ENCODE measurements at regions not wholly inside any gene's neighbourhood (a gene's known extent, or its start where the extent isn't known, plus 50 kb on each side); places are given as distances from the start of the nearest gene placed in this dataset.

DNA sequence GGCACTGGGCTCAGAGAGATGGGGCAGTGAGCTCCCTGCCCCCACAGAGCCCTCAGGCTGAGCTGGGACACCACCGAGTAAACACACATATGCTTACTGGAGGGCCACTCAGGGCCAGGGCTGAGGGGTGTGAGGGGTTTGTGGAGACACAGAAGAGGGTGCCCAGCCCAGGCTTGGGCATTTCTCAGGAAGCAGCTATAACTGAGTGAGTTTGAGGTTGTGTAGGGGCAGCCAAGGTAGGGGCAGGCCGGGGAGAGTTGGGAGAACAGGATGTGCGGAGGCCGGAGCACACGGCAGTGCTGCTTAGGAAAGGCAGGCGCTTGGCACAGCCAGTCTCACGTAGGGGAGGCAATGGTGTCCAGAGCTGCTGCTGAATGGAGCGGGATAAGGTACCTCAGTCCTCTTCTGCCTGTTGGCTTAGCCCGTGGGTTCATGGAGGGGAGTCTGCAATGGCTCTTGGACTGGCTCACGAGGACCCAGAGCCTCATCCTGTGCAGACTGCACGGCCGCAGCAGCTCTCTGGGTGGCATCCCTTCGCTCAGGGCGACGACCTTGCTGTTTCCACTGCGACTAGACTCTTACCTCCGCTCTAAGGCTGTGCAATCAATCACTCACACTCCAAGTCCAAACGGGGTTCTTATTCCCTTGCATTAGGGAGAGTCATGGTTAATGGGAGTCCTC lies 466.1 kb upstream of the HS6ST1 start (continued):
- TF ChIP-seq, protein P1, sequence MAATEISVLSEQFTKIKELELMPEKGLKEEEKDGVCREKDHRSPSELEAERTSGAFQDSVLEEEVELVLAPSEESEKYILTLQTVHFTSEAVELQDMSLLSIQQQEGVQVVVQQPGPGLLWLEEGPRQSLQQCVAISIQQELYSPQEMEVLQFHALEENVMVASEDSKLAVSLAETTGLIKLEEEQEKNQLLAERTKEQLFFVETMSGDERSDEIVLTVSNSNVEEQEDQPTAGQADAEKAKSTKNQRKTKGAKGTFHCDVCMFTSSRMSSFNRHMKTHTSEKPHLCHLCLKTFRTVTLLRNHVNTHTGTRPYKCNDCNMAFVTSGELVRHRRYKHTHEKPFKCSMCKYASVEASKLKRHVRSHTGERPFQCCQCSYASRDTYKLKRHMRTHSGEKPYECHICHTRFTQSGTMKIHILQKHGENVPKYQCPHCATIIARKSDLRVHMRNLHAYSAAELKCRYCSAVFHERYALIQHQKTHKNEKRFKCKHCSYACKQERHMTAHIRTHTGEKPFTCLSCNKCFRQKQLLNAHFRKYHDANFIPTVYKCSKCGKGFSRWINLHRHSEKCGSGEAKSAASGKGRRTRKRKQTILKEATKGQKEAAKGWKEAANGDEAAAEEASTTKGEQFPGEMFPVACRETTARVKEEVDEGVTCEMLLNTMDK (IDR thresholded peaks at IDR 0.05; ENCODE audit: borderline replicate concordance, insufficient read depth, low read depth, low read length, poor library complexity, severe bottlenecking): no peak
- no peak for TF ChIP-seq ARID1B (IDR thresholded peaks at IDR 0.05)
- TF ChIP-seq, protein P2, sequence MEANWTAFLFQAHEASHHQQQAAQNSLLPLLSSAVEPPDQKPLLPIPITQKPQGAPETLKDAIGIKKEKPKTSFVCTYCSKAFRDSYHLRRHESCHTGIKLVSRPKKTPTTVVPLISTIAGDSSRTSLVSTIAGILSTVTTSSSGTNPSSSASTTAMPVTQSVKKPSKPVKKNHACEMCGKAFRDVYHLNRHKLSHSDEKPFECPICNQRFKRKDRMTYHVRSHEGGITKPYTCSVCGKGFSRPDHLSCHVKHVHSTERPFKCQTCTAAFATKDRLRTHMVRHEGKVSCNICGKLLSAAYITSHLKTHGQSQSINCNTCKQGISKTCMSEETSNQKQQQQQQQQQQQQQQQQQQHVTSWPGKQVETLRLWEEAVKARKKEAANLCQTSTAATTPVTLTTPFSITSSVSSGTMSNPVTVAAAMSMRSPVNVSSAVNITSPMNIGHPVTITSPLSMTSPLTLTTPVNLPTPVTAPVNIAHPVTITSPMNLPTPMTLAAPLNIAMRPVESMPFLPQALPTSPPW (CRISPR knock-in tag; IDR thresholded peaks at IDR 0.05): no peak
- no peak for TF ChIP-seq ESRRA (IDR thresholded peaks at IDR 0.05; ENCODE audit: borderline replicate concordance, low read depth)

DNA sequence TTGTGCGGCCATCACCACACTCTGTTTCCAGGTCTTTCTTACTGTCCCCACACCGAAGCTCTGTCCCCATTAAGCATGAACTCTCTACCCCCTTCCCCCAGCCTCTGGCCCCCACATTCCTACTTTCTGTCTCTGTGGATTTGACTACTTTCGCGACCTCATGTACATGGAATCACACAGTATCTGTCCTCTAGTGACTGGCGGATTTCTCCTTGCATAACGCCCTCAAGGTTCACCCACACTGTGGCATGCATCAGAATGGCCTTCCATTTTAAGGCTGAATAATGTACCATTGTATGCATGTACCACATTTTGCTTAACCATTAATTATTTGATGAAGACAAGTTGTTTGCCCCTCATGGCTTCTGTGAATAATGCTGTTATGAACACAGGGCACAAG lies 467.6 kb upstream of the HS6ST1 start:
- no TSS peak for BruUV-seq (replicated peaks)
- POLR2A ChIA-PET: no interaction called here

More for the DNA sequence above, 467.6 kb upstream of the HS6ST1 start:
- CTCF ChIA-PET (ENCODE audit: low intra/inter-chr PET ratio): no interaction called here
- DNase-seq (ENCODE audit: extremely low read depth in 1 of 4, low spot score in 3 of 4) (no peak), ATAC-seq (no peak), FAIRE-seq (no peak)
- H3K9me1 ChIP-seq (ENCODE audit: control insufficient read depth, insufficient read depth, low read length): peaks cover 3% of the 10 kb centered on the region
- 2% methylated on average over 6 of the region's 6 CpGs for WGBS (ENCODE audit: insufficient coverage, low coverage, missing lambda C conversion rate)
- H3K79me2 ChIP-seq (ENCODE audit: control insufficient read depth, insufficient read depth, low read length): no peaks in the 10 kb centered on the region
- intact Hi-C loops (cut with micrococcal nuclease) (no loop called here), in situ Hi-C loops (cut with MboI) (no loop called here)
- H3K27ac ChIP-seq (ENCODE audit: extremely low read depth, low read depth, low read length): no peak overlapping the region
- no peak overlapping the region for H3K4me2 ChIP-seq (ENCODE audit: insufficient read depth, low read length)
- no peaks in the 10 kb centered on the region for H3K9me3 ChIP-seq (replicated peaks; ENCODE audit: control insufficient read depth, insufficient read depth, low read depth, low read length)
- peaks cover 9 to 68% of the 10 kb centered on the region in 2 experiments; a peak in 3 of 5 replicates for H3K27me3 ChIP-seq (ENCODE audit: control insufficient read depth in 2 of 2, insufficient read depth in 2 of 2, low read length in 2 of 2)
- no peak overlapping the region for H3K9ac ChIP-seq (ENCODE audit: insufficient read depth in 1 of 2, low read depth in 2 of 2, low read length in 2 of 2)
- no peak overlapping the region for H2AFZ ChIP-seq (ENCODE audit: low read depth, low read length)
- no peaks in the 10 kb centered on the region for H3K4me1 ChIP-seq (replicated peaks in 1 of 2; ENCODE audit: control insufficient read depth in 2 of 2, insufficient read depth in 2 of 2, low read length in 2 of 2)
- H3K4me3 ChIP-seq: no peak overlapping the region
- TF ChIP-seq, protein P3, sequence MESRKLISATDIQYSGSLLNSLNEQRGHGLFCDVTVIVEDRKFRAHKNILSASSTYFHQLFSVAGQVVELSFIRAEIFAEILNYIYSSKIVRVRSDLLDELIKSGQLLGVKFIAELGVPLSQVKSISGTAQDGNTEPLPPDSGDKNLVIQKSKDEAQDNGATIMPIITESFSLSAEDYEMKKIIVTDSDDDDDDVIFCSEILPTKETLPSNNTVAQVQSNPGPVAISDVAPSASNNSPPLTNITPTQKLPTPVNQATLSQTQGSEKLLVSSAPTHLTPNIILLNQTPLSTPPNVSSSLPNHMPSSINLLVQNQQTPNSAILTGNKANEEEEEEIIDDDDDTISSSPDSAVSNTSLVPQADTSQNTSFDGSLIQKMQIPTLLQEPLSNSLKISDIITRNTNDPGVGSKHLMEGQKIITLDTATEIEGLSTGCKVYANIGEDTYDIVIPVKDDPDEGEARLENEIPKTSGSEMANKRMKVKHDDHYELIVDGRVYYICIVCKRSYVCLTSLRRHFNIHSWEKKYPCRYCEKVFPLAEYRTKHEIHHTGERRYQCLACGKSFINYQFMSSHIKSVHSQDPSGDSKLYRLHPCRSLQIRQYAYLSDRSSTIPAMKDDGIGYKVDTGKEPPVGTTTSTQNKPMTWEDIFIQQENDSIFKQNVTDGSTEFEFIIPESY (CRISPR knock-in tag; IDR thresholded peaks at IDR 0.05): no peak
- TF ChIP-seq PHB2 (IDR thresholded peaks at IDR 0.05; ENCODE audit: low read depth) (no peak), ZNF165 (CRISPR knock-in tag; IDR thresholded peaks at IDR 0.05; ENCODE audit: borderline replicate concordance) (no peak)
- H4K20me1 ChIP-seq (replicated peaks; ENCODE audit: control insufficient read depth, insufficient read depth, low read length): no peaks in the 10 kb centered on the region
- H3K36me3 ChIP-seq (ENCODE audit: control insufficient read depth, insufficient read depth, low read length): no peaks in the 10 kb centered on the region
